H1 (cell line): ENCODE measurements at regions not wholly inside any gene's neighbourhood (a gene's known extent, or its start where the extent isn't known, plus 50 kb on each side); places are given as distances from the start of the nearest gene placed in this dataset.

Experiments
- CTCF ChIA-PET: fragments of 300-600 bp; sonication (Branson Sonifier 250); formaldehyde crosslinking; loops from one replicate; lab custom pipeline; 2021; ENCODE audit not compliant: partially characterized antibody; lab: Charles Lee
- POLR2A ChIA-PET: fragments of 300-600 bp; sonication (Branson Sonifier 250); formaldehyde crosslinking; loops from one replicate; lab custom pipeline; 2021; ENCODE audit warnings: inconsistent platforms; ENCODE audit not compliant: partially characterized antibody; lab: Charles Lee
- DNase-seq, 2 experiments: peaks; one replicate each; pipeline versions ENCODE4 v3.0.0 to v3.0.0-alpha.2; 2010 to 2022; ENCODE audit warnings: low spot score in 2 of 2, low read depth in 1 of 2, mixed read lengths in 1 of 2
- FAIRE-seq: peaks from 2 replicates; lab custom pipeline; 2011; peaks lifted over from hg19 to GRCh38; lab: Jason Lieb, UNC
- H2AFZ ChIP-seq: 2 replicates; pipeline ENCODE4 v1.8.1; 2012; ENCODE audit warnings: low read length, inconsistent platforms
- H2AK5ac ChIP-seq: 2 replicates; pipeline ENCODE4 v1.6.1; 2013; ENCODE audit warnings: low read depth, low read length
- H2BK120ac ChIP-seq: replicated peaks from 2 replicates; pipeline ENCODE3; 2013; ENCODE audit warnings: low read depth, low read length, inconsistent platforms
- H2BK12ac ChIP-seq: 2 replicates; pipeline ENCODE4 v1.6.1; 2013; ENCODE audit warnings: low read depth, low read length
- H2BK15ac ChIP-seq: 2 replicates; pipeline ENCODE4 v1.6.1; 2013; ENCODE audit warnings: low read length
- H2BK20ac ChIP-seq: 2 replicates; pipeline ENCODE4 v1.6.1; 2013; ENCODE audit warnings: low read length
- H2BK5ac ChIP-seq: 2 replicates; pipeline ENCODE4 v1.6.1; 2013; ENCODE audit warnings: low read depth, low read length
- H3K14ac ChIP-seq: 2 replicates; pipeline ENCODE4 v1.6.1; 2013; ENCODE audit warnings: inconsistent platforms; ENCODE audit not compliant: insufficient read length
- H3K18ac ChIP-seq: 2 replicates; pipeline ENCODE4 v1.6.1; 2013; ENCODE audit warnings: low read length; ENCODE audit errors: extremely low read depth
- H3K23ac ChIP-seq: 2 replicates; pipeline ENCODE4 v1.6.1; 2013; ENCODE audit warnings: inconsistent platforms; ENCODE audit not compliant: insufficient read length
- H3K23me2 ChIP-seq: 2 replicates; pipeline ENCODE4 v1.6.1; 2013; ENCODE audit warnings: low read depth, low read length
- H3K27ac ChIP-seq: 2 replicates; pipeline ENCODE4 v1.6.1; 2011; ENCODE audit warnings: low read depth, low read length, inconsistent platforms
- H3K27me3 ChIP-seq, 4 experiments: replicated peaks in 1 of 4; 1 replicate in 1 of 4; 2 replicates in 3 of 4; pipeline versions ENCODE4 v1.6.1 to v1.8.1; 2011 to 2013; ENCODE audit warnings: low read length in 3 of 4, mild to moderate bottlenecking in 3 of 4, inconsistent platforms in 2 of 4, mixed read lengths in 2 of 4, moderate library complexity in 1 of 4; ENCODE audit not compliant: control insufficient read depth in 3 of 4, insufficient read depth in 3 of 4; ENCODE audit errors: extremely low read depth in 1 of 4
- H3K36me3 ChIP-seq, 4 experiments: 2 replicates each; pipeline versions ENCODE4 v1.6.1 to v1.8.1; 2011 to 2013; ENCODE audit warnings: mild to moderate bottlenecking in 4 of 4, low read length in 3 of 4, moderate library complexity in 2 of 4, control low read depth in 1 of 4, inconsistent platforms in 1 of 4; ENCODE audit not compliant: insufficient read depth in 4 of 4, control insufficient read depth in 2 of 4
- H3K4ac ChIP-seq: replicated peaks from 2 replicates; pipeline ENCODE3; 2013; ENCODE audit warnings: low read length, low read depth, mixed read lengths, inconsistent platforms; ENCODE audit not compliant: insufficient read length
- H3K4me1 ChIP-seq, 4 experiments: replicated peaks in 1 of 4; 1 replicate in 1 of 4; 2 replicates in 3 of 4; pipeline versions ENCODE4 v1.6.1 to v1.8.1; 2011 to 2013; ENCODE audit warnings: low read length in 3 of 4, inconsistent platforms in 2 of 4, mixed read lengths in 1 of 4; ENCODE audit not compliant: insufficient read depth in 4 of 4, control insufficient read depth in 3 of 4
- H3K4me2 ChIP-seq, 2 experiments: 2 replicates each; pipeline versions ENCODE4 v1.6.1 to v1.8.1; 2011 to 2013; ENCODE audit warnings: low read depth in 2 of 2, low read length in 2 of 2, control low read depth in 1 of 2, inconsistent platforms in 1 of 2, mild to moderate bottlenecking in 1 of 2; ENCODE audit not compliant: insufficient read depth in 1 of 2
- H3K4me3 ChIP-seq, 4 experiments: fragments of 200-600, 300-600 bp in 1 of 4; sonication (generic), shearing (Covaris generic), sonication (Bioruptor Twin) in 1 of 4; 2 replicates each; pipeline versions ENCODE4 v1.5.1 to v1.8.1; 2011 to 2016; ENCODE audit warnings: low read length in 4 of 4, low read depth in 3 of 4, control low read depth in 2 of 4, inconsistent platforms in 2 of 4, mild to moderate bottlenecking in 2 of 4, mixed read lengths in 1 of 4, moderate library complexity in 1 of 4; ENCODE audit not compliant: insufficient read depth in 2 of 4; ENCODE audit errors: extremely low read depth in 1 of 4
- H3K56ac ChIP-seq: replicated peaks from 2 replicates; pipeline ENCODE3; 2013; ENCODE audit warnings: low read depth, mild to moderate bottlenecking, mixed read lengths, low read length, inconsistent platforms; ENCODE audit not compliant: insufficient read length
- H3K79me1 ChIP-seq: 2 replicates; pipeline ENCODE4 v1.6.1; 2013; ENCODE audit warnings: low read depth, low read length, control low read depth
- H3K79me2 ChIP-seq, 2 experiments: 2 replicates each; pipeline versions ENCODE4 v1.6.1 to v1.8.1; 2012 to 2013; ENCODE audit warnings: low read length in 2 of 2, mild to moderate bottlenecking in 2 of 2, inconsistent platforms in 1 of 2; ENCODE audit not compliant: insufficient read depth in 2 of 2, control insufficient read depth in 1 of 2
- H3K9ac ChIP-seq, 4 experiments: replicated peaks in 1 of 4; 1 replicate in 1 of 4; 2 replicates in 3 of 4; pipeline versions ENCODE4 v1.6.1 to v1.8.1; 2011 to 2013; ENCODE audit warnings: low read depth in 3 of 4, low read length in 3 of 4, control low read depth in 2 of 4, mild to moderate bottlenecking in 2 of 4, moderate library complexity in 2 of 4, inconsistent platforms in 1 of 4; ENCODE audit errors: extremely low read depth in 1 of 4
- H3K9me3 ChIP-seq, 2 experiments: 2 replicates each; pipeline versions ENCODE4 v1.6.1 to v1.8.1; 2012 to 2013; ENCODE audit warnings: mild to moderate bottlenecking in 2 of 2, moderate library complexity in 2 of 2, control low read depth in 1 of 2, inconsistent platforms in 1 of 2, low read depth in 1 of 2, low read length in 1 of 2, mixed read lengths in 1 of 2; ENCODE audit not compliant: insufficient read depth in 2 of 2
- H4K20me1 ChIP-seq, 2 experiments: replicated peaks in 1 of 2; 2 replicates each; pipeline versions ENCODE3 to v1.8.1; 2011 to 2013; ENCODE audit warnings: inconsistent platforms in 2 of 2, low read length in 2 of 2, mild to moderate bottlenecking in 1 of 2; ENCODE audit not compliant: insufficient read depth in 2 of 2, control insufficient read depth in 1 of 2
- H4K5ac ChIP-seq: 2 replicates; pipeline ENCODE4 v1.6.1; 2013; ENCODE audit warnings: low read length, low read depth, mixed read lengths, inconsistent platforms; ENCODE audit not compliant: insufficient read length
- H4K8ac ChIP-seq: 2 replicates; pipeline ENCODE4 v1.8.0; 2013; ENCODE audit warnings: mild to moderate bottlenecking, moderate library complexity, low read length, inconsistent platforms; ENCODE audit not compliant: insufficient read depth; ENCODE audit errors: extremely low read depth
- H4K91ac ChIP-seq: replicated peaks from 2 replicates; pipeline ENCODE3; 2013; ENCODE audit warnings: low read length, mixed read lengths, inconsistent platforms; ENCODE audit not compliant: insufficient read length
- CBX8 ChIP-seq: fragments of 300-800, 300-1000 bp; sonication (generic); IDR thresholded peaks from 2 replicates; pipeline ENCODE4 v1.7.1; 2016; ENCODE audit warnings: low read depth, low read length, borderline replicate concordance
- CREB1 ChIP-seq: IDR thresholded peaks from 2 replicates; pipeline ENCODE4 v1.6.1; 2012; ENCODE audit warnings: inconsistent platforms
- EZH2 ChIP-seq: fragments of 200-600 bp; sonication (generic); IDR thresholded peaks from 2 replicates; pipeline ENCODE4 v1.7.1; 2012; ENCODE audit warnings: low read depth, mild to moderate bottlenecking, moderate library complexity, low read length, inconsistent platforms; ENCODE audit not compliant: severe bottlenecking
- GTF2F1 ChIP-seq: IDR thresholded peaks from 2 replicates; pipeline ENCODE4 v1.6.1; 2012; ENCODE audit warnings: low read depth, low read length, improper control_type of control experiment, borderline replicate concordance
- JUND ChIP-seq: IDR thresholded peaks from 2 replicates; pipeline ENCODE4 v1.6.1; 2011; ENCODE audit warnings: mild to moderate bottlenecking, improper control_type of control experiment, low read length
- MAFK ChIP-seq: IDR thresholded peaks from 2 replicates; pipeline ENCODE4 v1.6.1; 2012; ENCODE audit warnings: low read depth, mild to moderate bottlenecking, improper control_type of control experiment, low read length
- POLR2AphosphoS5 ChIP-seq: IDR thresholded peaks from 2 replicates; pipeline ENCODE4 v1.6.1; 2011; ENCODE audit warnings: low read depth, low read length
- ZNF274 ChIP-seq: IDR thresholded peaks from 2 replicates; pipeline ENCODE4 v1.7.0; 2012; ENCODE audit warnings: low read length, borderline replicate concordance; ENCODE audit errors: extremely low read depth

DNA sequence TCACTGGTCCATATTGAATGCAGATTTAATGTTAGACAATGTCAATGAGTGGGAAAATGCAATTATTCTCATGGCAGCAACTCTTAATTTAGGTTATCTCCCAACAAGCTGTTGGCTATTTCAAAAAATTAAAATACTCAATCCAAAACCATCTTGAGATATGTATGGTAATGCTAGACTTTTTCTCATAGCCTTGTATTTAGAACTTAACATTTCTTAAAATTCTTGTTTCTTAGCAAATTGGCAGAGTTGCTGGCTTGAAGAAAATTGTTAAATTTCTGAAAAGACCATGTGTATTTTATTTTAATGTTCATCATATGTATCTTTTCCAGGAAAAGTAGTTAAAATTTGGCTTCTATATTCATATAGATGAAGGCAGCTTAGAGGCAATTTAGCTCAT lies 1355.1 kb downstream of the PCDH9 start:
- Histone ChIP-seq H3K4me1 (no peaks in the 10 kb centered on the region), H4K8ac (no peak overlapping the region), H3K79me1 (no peaks in the 10 kb centered on the region), H3K79me2 (no peaks in the 10 kb centered on the region), H3K36me3 (no peaks in the 10 kb centered on the region), H3K4me3 (no peak overlapping the region), H3K27ac (no peak overlapping the region), H3K4me2 (no peak overlapping the region), H3K14ac (no peak overlapping the region), H4K20me1 (no peaks in the 10 kb centered on the region), H2AFZ (no peak overlapping the region), H2BK5ac (no peak overlapping the region), H3K4ac (no peak overlapping the region), H3K23ac (no peak overlapping the region), H4K91ac (no peak overlapping the region), H2BK20ac (no peak overlapping the region), H2BK15ac (no peak overlapping the region), H2AK5ac (no peak overlapping the region), H3K18ac (no peak overlapping the region), H2BK12ac (no peak overlapping the region), H4K5ac (no peak overlapping the region), H3K23me2 (no peaks in the 10 kb centered on the region), H3K9me3 (no peaks in the 10 kb centered on the region), H3K9ac (no peak overlapping the region), H2BK120ac (no peak overlapping the region), H3K56ac (no peak overlapping the region), H3K27me3 (no peaks in the 10 kb centered on the region)
- ChIA-PET POLR2A (no interaction called here), CTCF (interaction anchor here (0.9 to 1.6 kb wide), 2 partner anchors 8 to 12 kb away, joined by 4 to 6 read pairs; no protein-coding TSS in a partner anchor)
- TF ChIP-seq POLR2AphosphoS5 (no peak), JUND (no peak), MAFK (no peak), GTF2F1 (no peak), CBX8 (no peak), ZNF274 (no peak), EZH2 (no peak), CREB1 (no peak)
- DNase-seq: no peak
- no peak for FAIRE-seq
